MM.1S (cell line): ENCODE measurements at regions not wholly inside any gene's neighbourhood (a gene's known extent, or its start where the extent isn't known, plus 50 kb on each side); places are given as distances from the start of the nearest gene placed in this dataset.

Experiments used
- EZH2 ChIP-seq: fragments of 300-600 bp; sonication (generic); optimal IDR thresholded peaks from 2 replicates; pipeline ENCODE3; 2017; ENCODE audit warnings: low read depth, mild to moderate bottlenecking, antibody characterized with exemption, low read length, mixed read lengths
- EZH2phosphoT487 ChIP-seq: fragments of 300-600 bp; sonication (generic); IDR thresholded peaks from 2 replicates; pipeline ENCODE4 v1.6.1; 2018; ENCODE audit warnings: antibody characterized with exemption, low read length
- TF ChIP-seq, protein P1 (sequence below): fragments of 300-600 bp; sonication (generic); IDR thresholded peaks from 2 replicates; pipeline ENCODE4 v1.5.1; 2016; ENCODE audit warnings: antibody characterized with exemption, low read length, mixed read lengths

DNA sequence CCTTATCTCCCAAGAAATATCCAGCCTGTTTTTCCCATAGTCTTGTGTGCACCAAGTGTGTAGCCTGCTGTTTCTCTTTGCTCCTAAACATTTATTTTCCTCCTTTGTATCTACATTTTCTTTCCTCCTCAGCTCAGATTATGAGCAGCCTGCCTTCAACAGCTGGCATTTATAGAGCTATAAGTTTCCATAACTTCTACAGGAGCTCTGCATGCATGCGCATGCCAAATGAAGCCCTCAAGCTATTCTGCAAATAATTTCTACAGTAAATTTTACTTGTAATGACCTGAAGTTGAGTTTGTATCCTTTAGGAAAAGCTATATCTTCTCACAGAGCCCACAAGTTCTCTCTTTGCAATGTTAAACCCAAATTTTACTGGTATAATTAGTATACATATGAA lies 699.5 kb downstream of the CETN3 start:
- TF ChIP-seq, protein P1, sequence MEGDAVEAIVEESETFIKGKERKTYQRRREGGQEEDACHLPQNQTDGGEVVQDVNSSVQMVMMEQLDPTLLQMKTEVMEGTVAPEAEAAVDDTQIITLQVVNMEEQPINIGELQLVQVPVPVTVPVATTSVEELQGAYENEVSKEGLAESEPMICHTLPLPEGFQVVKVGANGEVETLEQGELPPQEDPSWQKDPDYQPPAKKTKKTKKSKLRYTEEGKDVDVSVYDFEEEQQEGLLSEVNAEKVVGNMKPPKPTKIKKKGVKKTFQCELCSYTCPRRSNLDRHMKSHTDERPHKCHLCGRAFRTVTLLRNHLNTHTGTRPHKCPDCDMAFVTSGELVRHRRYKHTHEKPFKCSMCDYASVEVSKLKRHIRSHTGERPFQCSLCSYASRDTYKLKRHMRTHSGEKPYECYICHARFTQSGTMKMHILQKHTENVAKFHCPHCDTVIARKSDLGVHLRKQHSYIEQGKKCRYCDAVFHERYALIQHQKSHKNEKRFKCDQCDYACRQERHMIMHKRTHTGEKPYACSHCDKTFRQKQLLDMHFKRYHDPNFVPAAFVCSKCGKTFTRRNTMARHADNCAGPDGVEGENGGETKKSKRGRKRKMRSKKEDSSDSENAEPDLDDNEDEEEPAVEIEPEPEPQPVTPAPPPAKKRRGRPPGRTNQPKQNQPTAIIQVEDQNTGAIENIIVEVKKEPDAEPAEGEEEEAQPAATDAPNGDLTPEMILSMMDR, result no peak
- TF ChIP-seq EZH2 (no peak), EZH2phosphoT487 (no peak)
